HUDEP-2 (cell line): ENCODE measurements at regions not wholly inside any gene's neighbourhood (a gene's known extent, or its start where the extent isn't known, plus 50 kb on each side); places are given as distances from the start of the nearest gene placed in this dataset.

Experiments used
- DNase-seq, 76 experiments: peaks; one replicate each; lab custom pipeline; 2025; ENCODE audit not compliant: unreplicated experiment in 76 of 76; lab: John Stamatoyannopoulos, UW

GRCh38 chr2:67258122-67258521, 139.0 kb upstream of the ETAA1 start:
- DNase-seq = no peak

- no peak for DNase-seq
Observed at GRCh38 chr2:67258831-67259230, 138.3 kb upstream of the ETAA1 start.

GRCh38 chr2:67259556-67260342, 137.4 kb upstream of the ETAA1 start:
- no peak for DNase-seq

- DNase-seq = no peak
Observed at GRCh38 chr2:67260343-67261277, 136.5 kb upstream of the ETAA1 start.

GRCh38 chr2:67267241-67267640, 129.9 kb upstream of the ETAA1 start:
- DNase-seq = no peak

GRCh38 chr2:67268797-67269196, 128.3 kb upstream of the ETAA1 start:
- DNase-seq = no peak

GRCh38 chr2:67272195-67272594, 124.9 kb upstream of the ETAA1 start:
- DNase-seq = no peak

- no peak for DNase-seq
Observed at GRCh38 chr2:67277450-67277849, 119.7 kb upstream of the ETAA1 start.

GRCh38 chr2:67281101-67281500, 116.0 kb upstream of the ETAA1 start:
- DNase-seq = no peak

GRCh38 chr2:67283641-67284040, 113.5 kb upstream of the ETAA1 start:
- no peak for DNase-seq

GRCh38 chr2:67286981-67287759, 110.0 kb upstream of the ETAA1 start:
- DNase-seq = no peak

GRCh38 chr2:67289271-67289670, 107.9 kb upstream of the ETAA1 start:
- DNase-seq = no peak

- no peak for DNase-seq
Observed at GRCh38 chr2:67289921-67290371, 107.2 kb upstream of the ETAA1 start.

GRCh38 chr2:67290451-67291290, 106.5 kb upstream of the ETAA1 start:
- peak in 1 of 76 experiments; percentile 19 for DNase-seq

- no peak for DNase-seq
Observed at GRCh38 chr2:67294218-67294617, 102.9 kb upstream of the ETAA1 start.

GRCh38 chr2:67295406-67295805, 101.7 kb upstream of the ETAA1 start:
- no peak for DNase-seq

GRCh38 chr2:67295851-67296250, 101.3 kb upstream of the ETAA1 start:
- no peak for DNase-seq

GRCh38 chr2:67304300-67304890, 92.7 kb upstream of the ETAA1 start:
- no peak for DNase-seq

- DNase-seq = no peak
Observed at GRCh38 chr2:67309281-67309680, 87.9 kb upstream of the ETAA1 start.

GRCh38 chr2:67311536-67311935, 85.6 kb upstream of the ETAA1 start:
- DNase-seq = no peak
